Loucy (cell line): ENCODE measurements at regions not wholly inside any gene's neighbourhood (a gene's known extent, or its start where the extent isn't known, plus 50 kb on each side); places are given as distances from the start of the nearest gene placed in this dataset.

ENCODE experiments used
- H2AFZ ChIP-seq: fragments of 200-600 bp; sonication (generic); 2 replicates; pipeline ENCODE4 v1.6.0; 2016; ENCODE audit warnings: antibody characterized with exemption, mild to moderate bottlenecking, low read length, moderate library complexity
- H3F3A ChIP-seq: fragments of 200-600 bp; 2 replicates; pipeline ENCODE4 v1.6.0; 2016; ENCODE audit warnings: antibody characterized with exemption, low read depth, mild to moderate bottlenecking
- H3K27me3 ChIP-seq: fragments of 200-600 bp; sonication (generic); 2 replicates; pipeline ENCODE4 v1.6.1; 2014; ENCODE audit warnings: low read length, mild to moderate bottlenecking; ENCODE audit not compliant: insufficient read depth, poor library complexity, severe bottlenecking
- H3K36me3 ChIP-seq: fragments of 200-600 bp; sonication (generic); 2 replicates; pipeline ENCODE4 v1.6.1; 2016; ENCODE audit warnings: low read length; ENCODE audit not compliant: insufficient read depth
- H3K4me1 ChIP-seq: fragments of 200-600 bp; sonication (generic); 2 replicates; pipeline ENCODE4 v1.5.1; 2014; ENCODE audit warnings: low read length, mild to moderate bottlenecking; ENCODE audit not compliant: insufficient read depth, poor library complexity, severe bottlenecking
- H3K4me2 ChIP-seq: fragments of 200-600 bp; sonication (generic); 2 replicates; pipeline ENCODE4 v1.6.0; 2014; ENCODE audit warnings: antibody characterized with exemption, low read length, low read depth, mild to moderate bottlenecking; ENCODE audit not compliant: poor library complexity, severe bottlenecking
- H3K4me3 ChIP-seq: fragments of 200-600 bp; sonication (generic); 2 replicates; pipeline ENCODE4 v1.5.1; 2014; ENCODE audit warnings: low read length, mild to moderate bottlenecking, mixed read lengths; ENCODE audit not compliant: poor library complexity, severe bottlenecking
- H3K79me2 ChIP-seq: fragments of 200-600 bp; sonication (generic); 2 replicates; pipeline ENCODE4 v1.6.1; 2014; ENCODE audit warnings: low read length; ENCODE audit not compliant: insufficient read depth
- H3K9ac ChIP-seq: fragments of 200-600 bp; sonication (generic); 2 replicates; pipeline ENCODE4 v1.6.0; 2014; ENCODE audit warnings: mild to moderate bottlenecking, low read depth, low read length, moderate library complexity; ENCODE audit not compliant: poor library complexity, severe bottlenecking
- H3K9me2 ChIP-seq: fragments of 200-600 bp; sonication (generic); replicated peaks from 2 replicates; pipeline ENCODE4 v1.6.1; 2016; ENCODE audit warnings: low read depth, low read length, mixed read lengths
- H3K9me3 ChIP-seq: fragments of 200-600 bp; sonication (generic); 2 replicates; pipeline ENCODE4 v1.6.1; 2014; ENCODE audit warnings: mild to moderate bottlenecking, antibody characterized with exemption, low read length, low read depth; ENCODE audit not compliant: insufficient read depth
- H4K20me1 ChIP-seq: fragments of 200-600 bp; sonication (generic); 2 replicates; pipeline ENCODE4 v1.6.0; 2014; ENCODE audit warnings: antibody characterized with exemption, low read length, mild to moderate bottlenecking; ENCODE audit not compliant: insufficient read depth, poor library complexity, severe bottlenecking
- CTCF ChIP-seq: fragments of 200-600 bp; sonication (generic); conservative IDR thresholded peaks from 2 replicates; pipeline ENCODE4 v1.5.1; 2014; ENCODE audit warnings: mild to moderate bottlenecking, antibody characterized with exemption, low read length
- EZH2phosphoT487 ChIP-seq: fragments of 200-600 bp; IDR thresholded peaks from 2 replicates; pipeline ENCODE4 v1.6.1; 2018; ENCODE audit warnings: antibody characterized with exemption, mild to moderate bottlenecking, moderate library complexity, borderline replicate concordance

GRCh38 chr10:8280946-8281345, 226.5 kb downstream of the GATA3 start:
- H3K79me2 ChIP-seq, result no peaks in the 10 kb centered on the region
- H3K36me3 ChIP-seq, result no peaks in the 10 kb centered on the region
- H3K27me3 ChIP-seq, result no peaks in the 10 kb centered on the region

GRCh38 chr10:8282340-8282739, 227.9 kb downstream of the GATA3 start:
- Histone ChIP-seq H3K4me1 (peaks cover 31% of the 10 kb centered on the region), H3F3A (no peaks in the 10 kb centered on the region), H3K4me2 (peak overlapping the region; percentile 68), H3K9me3 (no peaks in the 10 kb centered on the region), H3K79me2 (no peaks in the 10 kb centered on the region), H3K9me2 (no peaks in the 10 kb centered on the region), H3K36me3 (no peaks in the 10 kb centered on the region), H2AFZ (peak overlapping the region; percentile 21; the same call in 1 of the 2 replicates), H3K9ac (peak overlapping the region; percentile 35), H3K27me3 (no peaks in the 10 kb centered on the region), H4K20me1 (no peaks in the 10 kb centered on the region), H3K4me3 (peak overlapping the region; percentile 28)
- TF ChIP-seq CTCF, result no peak
- no peak for TF ChIP-seq EZH2phosphoT487

More at GRCh38 chr10:8280946-8281345, 226.5 kb downstream of the GATA3 start:
- no peaks in the 10 kb centered on the region for H4K20me1 ChIP-seq
- H3K4me3 ChIP-seq, result no peak overlapping the region
- no peak overlapping the region for H3K9ac ChIP-seq
- no peaks in the 10 kb centered on the region for H3F3A ChIP-seq
- H3K9me3 ChIP-seq, result no peaks in the 10 kb centered on the region
- H2AFZ ChIP-seq, result no peak overlapping the region
- H3K9me2 ChIP-seq, result no peaks in the 10 kb centered on the region
- TF ChIP-seq CTCF (no peak), EZH2phosphoT487 (no peak)
- H3K4me2 ChIP-seq, result no peak overlapping the region
- peaks cover 31% of the 10 kb centered on the region for H3K4me1 ChIP-seq

GRCh38 chr10:8283166-8283905, 228.8 kb downstream of the GATA3 start:
- H3K9ac ChIP-seq, result no peak overlapping the region
- no peaks in the 10 kb centered on the region for H3F3A ChIP-seq
- H3K27me3 ChIP-seq, result no peaks in the 10 kb centered on the region
- no peaks in the 10 kb centered on the region for H3K79me2 ChIP-seq
- H3K4me1 ChIP-seq, result peaks cover 27% of the 10 kb centered on the region
- H2AFZ ChIP-seq, result no peak overlapping the region; the same call in 1 of the 2 replicates
- peak overlapping the region; percentile 68 for H3K4me2 ChIP-seq
- TF ChIP-seq EZH2phosphoT487 (no peak), CTCF (no peak)
- H3K4me3 ChIP-seq, result no peak overlapping the region
- no peaks in the 10 kb centered on the region for H3K36me3 ChIP-seq
- H3K9me3 ChIP-seq, result no peaks in the 10 kb centered on the region
- no peaks in the 10 kb centered on the region for H4K20me1 ChIP-seq
- H3K9me2 ChIP-seq, result no peaks in the 10 kb centered on the region
